SK-N-SH (cell line): ENCODE measurements at regions not wholly inside any gene's neighbourhood (a gene's known extent, or its start where the extent isn't known, plus 50 kb on each side); places are given as distances from the start of the nearest gene placed in this dataset.

Experiments
- CTCF ChIA-PET: fragments of 300-600, 350-600 bp; formaldehyde crosslinking; extraction: SDS; loops from one replicate; lab custom pipeline; 2021; lab: Yijun Ruan, JAX
- POLR2A ChIA-PET: fragments of 350-600 bp; sonication (Branson Sonifier 250); formaldehyde crosslinking; extraction: SDS; loops from one replicate; lab custom pipeline; 2020; ENCODE audit warnings: antibody characterized with exemption, inconsistent platforms; lab: Yijun Ruan, JAX
- DNase-seq: peaks from one replicate; pipeline ENCODE4 v3.0.0; 2012
- H2AFZ ChIP-seq: fragments of 200-600 bp; sonication (generic); 2 replicates; pipeline ENCODE4 v1.8.1; 2016; ENCODE audit warnings: antibody characterized with exemption, mild to moderate bottlenecking, low read depth
- H3F3A ChIP-seq: fragments of 200-600 bp; sonication (generic); replicated peaks from 2 replicates; pipeline ENCODE3; 2016; ENCODE audit warnings: antibody characterized with exemption, mild to moderate bottlenecking; ENCODE audit not compliant: insufficient read depth
- H3K27ac ChIP-seq, 2 experiments: fragments of 200-500 bp in 1 of 2; fragments of 200-600 bp in 1 of 2; sonication (Bioruptor generic) in 1 of 2; sonication (generic), shearing (Covaris generic) in 1 of 2; 2 replicates each; pipeline versions ENCODE4 v1.5.1 to v1.6.1; 2014 to 2016; ENCODE audit warnings: low read depth in 2 of 2, inconsistent platforms in 1 of 2, low read length in 1 of 2, mild to moderate bottlenecking in 1 of 2, mixed read lengths in 1 of 2
- H3K27me3 ChIP-seq: fragments of 200-600 bp; sonication (generic), shearing (Covaris generic); 2 replicates; pipeline ENCODE4 v1.6.1; 2016; ENCODE audit warnings: mixed run types; ENCODE audit not compliant: insufficient read depth
- H3K36me3 ChIP-seq, 2 experiments: fragments of 200-500 bp in 1 of 2; fragments of 200-600 bp in 1 of 2; sonication (Bioruptor generic) in 1 of 2; sonication (generic) in 1 of 2; replicated peaks in 1 of 2; 2 replicates each; pipeline versions ENCODE3 to v1.5.1; 2014 to 2016; ENCODE audit warnings: low read length in 1 of 2, mild to moderate bottlenecking in 1 of 2; ENCODE audit not compliant: insufficient read depth in 2 of 2, control insufficient read depth in 1 of 2
- H3K4me1 ChIP-seq, 2 experiments: fragments of 200-500 bp in 1 of 2; fragments of 200-600 bp in 1 of 2; sonication (Bioruptor generic) in 1 of 2; sonication (generic), shearing (Covaris generic) in 1 of 2; 2 replicates each; pipeline versions ENCODE4 v1.5.1 to v1.6.1; 2014 to 2016; ENCODE audit warnings: low read depth in 1 of 2, low read length in 1 of 2, mixed run types in 1 of 2; ENCODE audit not compliant: insufficient read depth in 2 of 2, control insufficient read depth in 1 of 2
- H3K4me2 ChIP-seq: fragments of 200-600 bp; sonication (generic), shearing (Covaris generic); 2 replicates; pipeline ENCODE4 v1.6.1; 2017; ENCODE audit warnings: mixed run types
- H3K4me3 ChIP-seq, 2 experiments: fragments of 200-500 bp in 1 of 2; fragments of 200-600 bp in 1 of 2; sonication (Bioruptor generic) in 1 of 2; sonication (generic), shearing (Covaris generic) in 1 of 2; 2 replicates each; pipeline versions ENCODE4 v1.5.1 to v1.8.1; 2014 to 2016; ENCODE audit warnings: low read depth in 2 of 2, inconsistent platforms in 1 of 2, low read length in 1 of 2, mild to moderate bottlenecking in 1 of 2, mixed read lengths in 1 of 2, moderate library complexity in 1 of 2
- H3K79me2 ChIP-seq: fragments of 200-600 bp; sonication (generic); 2 replicates; pipeline ENCODE4 v1.8.1; 2017; ENCODE audit warnings: mild to moderate bottlenecking; ENCODE audit not compliant: insufficient read depth
- H3K9ac ChIP-seq: fragments of 200-600 bp; sonication (generic); 2 replicates; pipeline ENCODE4 v1.6.1; 2017; ENCODE audit warnings: mixed run types
- H3K9me2 ChIP-seq: fragments of 200-600 bp; sonication (generic); 2 replicates; pipeline ENCODE4 v1.6.1; 2017; ENCODE audit warnings: mixed run types
- H3K9me3 ChIP-seq: fragments of 200-600 bp; sonication (generic); 2 replicates; pipeline ENCODE4 v1.6.1; 2017; ENCODE audit warnings: mixed run types, mild to moderate bottlenecking, moderate library complexity
- H4K20me1 ChIP-seq: fragments of 200-600 bp; sonication (generic); 2 replicates; pipeline ENCODE4 v1.6.1; 2017; ENCODE audit warnings: mild to moderate bottlenecking, mixed run types; ENCODE audit not compliant: insufficient read depth
- EP300 ChIP-seq, 2 experiments: IDR thresholded peaks; 2 replicates each; pipeline versions ENCODE4 v1.4.0 to v1.6.1; 2012; ENCODE audit warnings: borderline replicate concordance in 1 of 2, low read depth in 1 of 2, low read length in 1 of 2
- FOSL2 ChIP-seq: IDR thresholded peaks from 2 replicates; pipeline ENCODE4 v1.4.0; 2012; ENCODE audit warnings: low read depth, mild to moderate bottlenecking, moderate library complexity, borderline replicate concordance
- FOXM1 ChIP-seq: IDR thresholded peaks from 2 replicates; pipeline ENCODE4 v1.4.0; 2012; ENCODE audit warnings: low read depth, mild to moderate bottlenecking
- GATA2 ChIP-seq: sonication (generic); formaldehyde crosslinking; IDR thresholded peaks from 2 replicates; pipeline ENCODE4 v1.5.0; 2020; ENCODE audit warnings: mild to moderate bottlenecking, missing genetic modification reagents
- JUND ChIP-seq: IDR thresholded peaks from 2 replicates; pipeline ENCODE4 v1.4.0; 2012
- MXI1 ChIP-seq: IDR thresholded peaks from 2 replicates; pipeline ENCODE4 v1.6.1; 2012; ENCODE audit warnings: mild to moderate bottlenecking, low read depth, low read length, improper control_type of control experiment
- NRF1 ChIP-seq: IDR thresholded peaks from 2 replicates; pipeline ENCODE4 v1.6.1; 2012; ENCODE audit warnings: low read depth, mild to moderate bottlenecking, low read length
- RCOR1 ChIP-seq: fragments of 150-350 bp; IDR thresholded peaks from 2 replicates; pipeline ENCODE4 v1.6.1; 2017; ENCODE audit warnings: antibody characterized with exemption, low read length
- RXRA ChIP-seq: IDR thresholded peaks from 2 replicates; pipeline ENCODE4 v1.4.0; 2012; ENCODE audit warnings: low read depth, mild to moderate bottlenecking, borderline replicate concordance
- SMC3 ChIP-seq: IDR thresholded peaks from 2 replicates; pipeline ENCODE4 v1.6.1; 2012; ENCODE audit warnings: low read depth, low read length, improper control_type of control experiment
- TAF1 ChIP-seq: IDR thresholded peaks from 2 replicates; pipeline ENCODE4 v1.6.1; 2012; ENCODE audit warnings: low read depth, mild to moderate bottlenecking, low read length, moderate library complexity, borderline replicate concordance
- TCF12 ChIP-seq: IDR thresholded peaks from 2 replicates; pipeline ENCODE4 v1.4.0; 2012
- YY1 ChIP-seq: IDR thresholded peaks from 2 replicates; pipeline ENCODE4 v1.4.0; 2012; ENCODE audit warnings: low read depth, mild to moderate bottlenecking
- TF ChIP-seq, protein P1 (sequence below): IDR thresholded peaks from 2 replicates; pipeline ENCODE4 v1.6.1; 2012; ENCODE audit warnings: mild to moderate bottlenecking, low read depth, low read length, moderate library complexity
- TF ChIP-seq, protein P2 (sequence below): IDR thresholded peaks from 2 replicates; pipeline ENCODE4; 2012
- TF ChIP-seq, protein P3 (sequence below): IDR thresholded peaks from 2 replicates; pipeline ENCODE4 v1.4.0; 2012; ENCODE audit warnings: low read depth, borderline replicate concordance
- TF ChIP-seq, protein P4 (sequence below): fragments of 150-350 bp; IDR thresholded peaks from 2 replicates; pipeline ENCODE4 v1.6.1; 2017; ENCODE audit warnings: antibody characterized with exemption, low read length, low read depth, borderline replicate concordance

DNA sequence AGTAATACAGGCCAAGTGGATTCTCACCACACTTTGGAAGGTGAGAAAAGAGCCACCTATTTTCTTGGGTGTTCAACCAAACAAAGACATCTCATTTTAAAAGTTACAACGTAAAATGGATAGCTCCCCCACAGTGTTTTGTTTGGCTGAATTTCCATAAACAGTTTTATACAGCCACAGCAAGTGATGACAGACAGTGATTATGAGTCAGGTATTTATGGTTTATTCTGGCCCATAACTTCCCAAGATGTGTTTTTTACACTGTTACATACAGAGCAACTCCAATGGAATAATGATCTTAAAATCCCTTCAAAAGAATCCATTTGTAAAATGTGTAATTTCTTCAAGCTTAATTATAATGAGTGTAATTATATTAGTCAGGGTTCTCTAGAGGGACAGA, 421.3 kb downstream of the TLE1 start (continued):
- TF ChIP-seq TAF1: no peak
- TF ChIP-seq, protein P1, sequence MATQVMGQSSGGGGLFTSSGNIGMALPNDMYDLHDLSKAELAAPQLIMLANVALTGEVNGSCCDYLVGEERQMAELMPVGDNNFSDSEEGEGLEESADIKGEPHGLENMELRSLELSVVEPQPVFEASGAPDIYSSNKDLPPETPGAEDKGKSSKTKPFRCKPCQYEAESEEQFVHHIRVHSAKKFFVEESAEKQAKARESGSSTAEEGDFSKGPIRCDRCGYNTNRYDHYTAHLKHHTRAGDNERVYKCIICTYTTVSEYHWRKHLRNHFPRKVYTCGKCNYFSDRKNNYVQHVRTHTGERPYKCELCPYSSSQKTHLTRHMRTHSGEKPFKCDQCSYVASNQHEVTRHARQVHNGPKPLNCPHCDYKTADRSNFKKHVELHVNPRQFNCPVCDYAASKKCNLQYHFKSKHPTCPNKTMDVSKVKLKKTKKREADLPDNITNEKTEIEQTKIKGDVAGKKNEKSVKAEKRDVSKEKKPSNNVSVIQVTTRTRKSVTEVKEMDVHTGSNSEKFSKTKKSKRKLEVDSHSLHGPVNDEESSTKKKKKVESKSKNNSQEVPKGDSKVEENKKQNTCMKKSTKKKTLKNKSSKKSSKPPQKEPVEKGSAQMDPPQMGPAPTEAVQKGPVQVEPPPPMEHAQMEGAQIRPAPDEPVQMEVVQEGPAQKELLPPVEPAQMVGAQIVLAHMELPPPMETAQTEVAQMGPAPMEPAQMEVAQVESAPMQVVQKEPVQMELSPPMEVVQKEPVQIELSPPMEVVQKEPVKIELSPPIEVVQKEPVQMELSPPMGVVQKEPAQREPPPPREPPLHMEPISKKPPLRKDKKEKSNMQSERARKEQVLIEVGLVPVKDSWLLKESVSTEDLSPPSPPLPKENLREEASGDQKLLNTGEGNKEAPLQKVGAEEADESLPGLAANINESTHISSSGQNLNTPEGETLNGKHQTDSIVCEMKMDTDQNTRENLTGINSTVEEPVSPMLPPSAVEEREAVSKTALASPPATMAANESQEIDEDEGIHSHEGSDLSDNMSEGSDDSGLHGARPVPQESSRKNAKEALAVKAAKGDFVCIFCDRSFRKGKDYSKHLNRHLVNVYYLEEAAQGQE: no peak

DNA sequence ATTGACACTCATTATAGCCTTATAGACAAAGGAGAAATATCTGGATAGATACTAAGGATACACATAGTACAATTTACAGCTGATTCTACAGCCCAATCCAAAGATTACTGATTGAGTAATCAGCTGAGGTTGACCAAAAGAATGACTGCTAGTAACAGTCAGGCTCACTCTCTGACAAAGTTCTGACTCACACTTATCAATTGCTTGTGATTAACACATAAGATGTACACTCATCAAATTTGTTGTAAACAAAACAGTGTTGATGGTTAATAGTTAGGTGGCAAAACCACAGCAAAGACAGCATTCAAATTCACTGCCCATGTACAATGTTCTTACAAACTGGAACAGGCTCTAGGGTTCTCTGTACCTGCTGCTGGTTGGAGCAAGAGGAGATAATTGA, 422.7 kb downstream of the TLE1 start:
- Histone ChIP-seq H3K4me1 (peaks cover 0 to 8% of the 10 kb centered on the region in 2 experiments; a peak in 1 of 4 replicates), H3K36me3 (no peaks in the 10 kb centered on the region), H3K4me2 (no peak overlapping the region), H2AFZ (no peak overlapping the region), H4K20me1 (no peaks in the 10 kb centered on the region), H3K9me3 (no peaks in the 10 kb centered on the region), H3K9me2 (no peaks in the 10 kb centered on the region), H3K9ac (no peak overlapping the region), H3K79me2 (no peaks in the 10 kb centered on the region), H3F3A (no peaks in the 10 kb centered on the region), H3K4me3 (no peak overlapping the region), H3K27ac (no peak overlapping the region), H3K27me3 (no peaks in the 10 kb centered on the region)
- ChIA-PET CTCF (no interaction called here), POLR2A (no interaction called here)
- no peak for TF ChIP-seq NRF1
- TF ChIP-seq FOXM1: no peak
- TF ChIP-seq YY1: no peak
- no peak for TF ChIP-seq GATA2 (CRISPR knock-in tag)
- TF ChIP-seq TCF12: no peak
- no peak for TF ChIP-seq TAF1
- no peak for TF ChIP-seq SMC3
- TF ChIP-seq, protein P2, sequence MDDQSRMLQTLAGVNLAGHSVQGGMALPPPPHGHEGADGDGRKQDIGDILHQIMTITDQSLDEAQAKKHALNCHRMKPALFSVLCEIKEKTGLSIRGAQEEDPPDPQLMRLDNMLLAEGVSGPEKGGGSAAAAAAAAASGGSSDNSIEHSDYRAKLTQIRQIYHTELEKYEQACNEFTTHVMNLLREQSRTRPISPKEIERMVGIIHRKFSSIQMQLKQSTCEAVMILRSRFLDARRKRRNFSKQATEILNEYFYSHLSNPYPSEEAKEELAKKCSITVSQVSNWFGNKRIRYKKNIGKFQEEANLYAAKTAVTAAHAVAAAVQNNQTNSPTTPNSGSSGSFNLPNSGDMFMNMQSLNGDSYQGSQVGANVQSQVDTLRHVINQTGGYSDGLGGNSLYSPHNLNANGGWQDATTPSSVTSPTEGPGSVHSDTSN: no peak
- TF ChIP-seq MXI1: no peak
- no peak for TF ChIP-seq RCOR1
- TF ChIP-seq, protein P3, sequence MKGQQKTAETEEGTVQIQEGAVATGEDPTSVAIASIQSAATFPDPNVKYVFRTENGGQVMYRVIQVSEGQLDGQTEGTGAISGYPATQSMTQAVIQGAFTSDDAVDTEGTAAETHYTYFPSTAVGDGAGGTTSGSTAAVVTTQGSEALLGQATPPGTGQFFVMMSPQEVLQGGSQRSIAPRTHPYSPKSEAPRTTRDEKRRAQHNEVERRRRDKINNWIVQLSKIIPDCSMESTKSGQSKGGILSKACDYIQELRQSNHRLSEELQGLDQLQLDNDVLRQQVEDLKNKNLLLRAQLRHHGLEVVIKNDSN: no peak
- TF ChIP-seq, protein P4, sequence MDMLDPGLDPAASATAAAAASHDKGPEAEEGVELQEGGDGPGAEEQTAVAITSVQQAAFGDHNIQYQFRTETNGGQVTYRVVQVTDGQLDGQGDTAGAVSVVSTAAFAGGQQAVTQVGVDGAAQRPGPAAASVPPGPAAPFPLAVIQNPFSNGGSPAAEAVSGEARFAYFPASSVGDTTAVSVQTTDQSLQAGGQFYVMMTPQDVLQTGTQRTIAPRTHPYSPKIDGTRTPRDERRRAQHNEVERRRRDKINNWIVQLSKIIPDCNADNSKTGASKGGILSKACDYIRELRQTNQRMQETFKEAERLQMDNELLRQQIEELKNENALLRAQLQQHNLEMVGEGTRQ: no peak
- no peak for TF ChIP-seq EP300 (IDR thresholded peaks at IDR 0.05; ENCODE audit: borderline replicate concordance in 1 of 2, low read depth in 1 of 2, low read length in 1 of 2)
- no peak for TF ChIP-seq JUND
- TF ChIP-seq FOSL2: no peak
- TF ChIP-seq RXRA: no peak
- no peak for DNase-seq
